NCI-H524 treated with DMSO at 0.1 percent for 48 hours (cell line): ENCODE measurements at regions not wholly inside any gene's neighbourhood (a gene's known extent, or its start where the extent isn't known, plus 50 kb on each side); places are given as distances from the start of the nearest gene placed in this dataset.

ENCODE experiments used
- DNase-seq: peaks from one replicate; lab custom pipeline; 2025; lab: John Stamatoyannopoulos, UW

DNA sequence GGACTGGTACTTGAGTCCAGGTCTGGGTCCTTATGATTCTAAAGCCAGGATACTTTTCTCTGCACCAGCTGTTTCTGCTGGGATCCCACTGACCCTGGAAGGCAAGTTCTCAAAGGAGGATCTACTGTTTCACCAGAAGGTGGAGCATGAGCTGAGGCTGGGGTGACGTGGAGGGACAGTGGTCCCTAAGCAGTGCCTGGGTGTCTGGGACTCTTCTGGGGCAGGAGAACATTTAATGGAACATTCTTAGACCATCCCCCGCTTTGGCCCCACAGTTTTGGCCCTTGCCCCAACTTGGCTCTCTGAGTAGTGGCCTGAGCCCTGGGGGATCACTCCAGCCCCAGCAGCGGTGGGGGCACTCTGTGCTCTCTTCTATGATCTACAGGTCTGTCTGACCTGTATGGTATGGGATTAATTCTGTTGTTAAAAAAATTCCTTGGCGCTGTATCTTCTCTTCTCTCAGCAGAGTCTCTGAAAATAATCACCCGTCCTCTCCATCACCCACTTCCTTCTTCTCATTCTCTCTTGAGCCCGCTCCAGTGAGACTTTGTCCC is 60.3 kb upstream of the CSF3R start:
- DNase-seq, result peak; percentile 44

DNA sequence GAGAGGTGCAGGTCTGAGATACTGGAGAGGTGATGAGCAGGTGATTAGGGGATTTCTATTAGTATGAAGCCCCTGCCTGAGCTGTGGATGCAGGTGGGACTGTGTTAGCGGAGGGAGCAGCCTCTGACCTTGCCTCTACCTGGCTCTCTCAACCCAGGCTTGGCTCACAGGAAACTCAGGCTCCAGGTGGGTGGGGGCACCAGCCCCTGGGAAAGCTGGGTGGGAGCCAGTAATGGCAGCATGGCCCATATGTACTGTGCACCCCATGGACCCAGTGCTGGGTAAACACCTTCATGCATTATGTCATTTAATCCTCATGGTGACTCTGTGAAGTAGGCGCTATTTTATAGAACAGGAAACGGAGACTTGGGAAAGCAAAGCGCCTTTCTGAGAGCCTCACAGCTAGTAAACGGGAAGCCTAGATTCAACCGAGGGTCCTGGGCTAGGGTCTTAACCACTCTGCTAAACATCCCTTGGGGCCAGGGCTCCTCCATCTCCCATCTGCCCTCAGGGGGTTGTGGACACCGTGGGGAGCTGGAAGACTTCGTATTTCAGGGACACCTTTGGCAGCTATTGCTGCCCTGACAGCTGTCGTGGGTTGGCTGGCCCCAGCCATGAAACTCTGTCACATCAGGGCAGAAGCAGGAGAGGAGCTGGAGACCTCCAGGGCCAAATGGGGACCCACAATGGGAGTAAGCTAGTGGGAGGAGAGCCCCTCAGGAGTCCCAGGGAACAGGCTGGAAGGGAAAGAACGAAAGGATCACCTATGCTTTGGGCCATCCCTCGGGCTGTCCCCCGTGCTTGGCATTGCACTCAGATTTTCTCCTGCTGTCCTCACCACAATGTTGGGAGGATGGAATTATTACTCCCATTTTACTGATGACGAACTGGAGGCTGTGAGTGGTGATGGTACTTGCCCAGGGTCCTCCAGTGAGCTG is 59.6 kb upstream of the CSF3R start:
- DNase-seq, result no peak

- DNase-seq, result no peak
These were observed 57.3 kb upstream of the CSF3R start for GRCh38 chr1:36540056-36540455.

GRCh38 chr1:36539526-36539925 is 56.8 kb upstream of the CSF3R start:
- DNase-seq, result no peak

- no peak for DNase-seq
These were observed 55.3 kb upstream of the CSF3R start for GRCh38 chr1:36537991-36538390.

DNA sequence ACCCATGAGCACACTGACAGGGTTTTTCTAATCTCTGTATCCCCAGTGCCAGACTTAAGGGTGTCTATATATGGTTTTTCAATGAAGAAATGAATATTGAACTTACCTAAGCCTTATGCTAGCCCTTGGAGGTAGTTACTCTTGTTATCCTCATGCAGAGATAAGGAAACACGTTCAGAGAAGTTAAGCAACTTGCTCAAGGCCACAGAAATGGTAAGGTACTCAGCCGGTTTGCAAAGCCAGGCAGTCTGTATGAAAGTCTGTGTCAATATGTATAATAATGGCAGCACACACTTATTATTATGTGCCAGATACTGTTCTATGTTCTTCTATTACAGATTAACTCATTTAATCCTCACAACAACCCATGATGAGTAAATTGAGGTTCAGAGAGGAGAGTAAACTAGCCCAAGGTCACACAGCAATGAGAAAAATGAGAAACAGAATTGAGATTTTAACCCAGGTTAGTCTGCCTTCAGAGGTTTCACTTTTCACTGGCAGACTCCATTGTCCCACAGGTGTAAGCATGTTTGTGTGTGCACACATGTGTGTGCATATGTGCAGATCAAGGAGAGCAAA is 54.6 kb upstream of the CSF3R start:
- no peak for DNase-seq

DNA sequence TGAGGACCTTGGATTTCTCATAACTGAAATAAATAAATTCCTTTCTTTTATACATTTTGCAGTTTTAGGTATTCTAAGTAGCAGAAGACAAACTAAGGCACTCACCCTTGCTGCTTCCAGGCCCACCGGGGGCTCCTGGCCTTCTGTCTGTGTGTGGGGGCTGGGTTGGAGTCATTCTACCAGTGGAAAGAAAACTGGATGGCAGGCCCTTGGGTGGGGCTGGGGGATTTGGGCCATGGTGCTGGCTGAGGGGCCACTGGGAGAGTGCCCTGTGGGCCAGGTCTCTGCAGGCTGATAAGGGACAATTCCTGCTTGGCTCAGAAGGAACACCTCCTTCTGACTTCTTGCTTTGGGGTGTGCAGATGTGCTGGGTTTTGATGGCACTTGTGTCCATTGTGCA is 54.0 kb upstream of the CSF3R start:
- DNase-seq, result no peak

DNA sequence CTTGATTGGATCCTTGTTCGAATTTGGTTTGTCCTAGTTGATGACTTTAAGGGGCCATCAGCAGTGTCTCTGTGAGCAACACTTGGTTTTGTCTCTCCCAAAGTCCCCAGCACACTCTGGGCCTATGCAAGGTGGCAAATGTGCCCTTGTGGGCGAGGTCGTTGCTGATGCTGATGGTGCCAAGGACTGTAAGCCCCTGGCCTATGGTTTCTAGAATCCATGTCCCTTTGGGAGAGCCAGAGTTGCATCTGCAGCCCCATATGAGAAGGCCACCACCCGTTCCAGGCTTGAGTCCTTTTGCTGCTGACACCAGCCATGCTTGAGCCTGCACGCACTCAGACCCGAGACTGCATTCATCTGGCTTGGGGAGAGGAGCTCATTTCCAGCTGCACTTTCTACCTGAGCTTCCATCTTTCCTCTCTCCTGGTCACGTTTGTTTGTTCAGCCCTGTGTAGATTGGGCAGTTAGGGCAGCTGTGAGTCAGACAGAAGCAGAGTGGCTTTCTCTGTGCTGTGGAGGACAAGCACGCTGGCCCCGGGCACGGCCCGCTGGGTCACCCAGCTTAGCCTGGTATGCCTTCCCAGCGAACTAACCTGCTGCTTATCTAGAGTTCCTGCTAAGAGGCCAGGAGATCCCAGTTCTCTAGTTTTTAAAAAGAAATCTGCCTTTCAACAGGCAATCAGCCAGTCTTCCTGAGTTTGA is 52.1 kb upstream of the CSF3R start:
- DNase-seq, result no peak

DNA sequence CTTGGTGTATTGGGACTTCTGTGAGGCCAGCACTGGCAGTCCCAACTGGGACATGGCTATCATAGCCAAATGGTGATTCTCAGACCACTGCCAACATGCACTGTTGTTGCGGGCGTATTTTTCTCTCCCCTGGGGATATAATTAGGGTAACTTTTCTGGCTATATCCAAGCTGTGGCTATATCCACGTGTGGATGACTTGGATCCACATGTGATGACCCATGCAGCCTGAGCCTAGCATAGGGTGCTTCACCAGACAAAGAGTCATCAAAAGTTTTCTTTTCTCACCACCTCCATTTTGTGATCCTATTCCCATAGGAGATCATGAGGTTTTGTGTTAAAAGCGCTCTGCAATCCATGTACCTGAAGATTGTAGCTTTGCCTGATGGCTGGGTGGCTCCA is 51.2 kb upstream of the CSF3R start:
- DNase-seq, result no peak

- no peak for DNase-seq
These were observed 50.2 kb upstream of the CSF3R start for GRCh38 chr1:36532810-36533401.
